GM23338 (cell line): ENCODE measurements at regions not wholly inside any gene's neighbourhood (a gene's known extent, or its start where the extent isn't known, plus 50 kb on each side); places are given as distances from the start of the nearest gene placed in this dataset.

Experiments used
- ATAC-seq: fragments of 200-7000 bp; cut with Tn5 transposase; 3 replicates; pipeline ENCODE4 v1.9.1; 2020
- DNase-seq: peaks from one replicate; pipeline ENCODE4 v3.0.0-alpha.2; 2015; ENCODE audit warnings: low spot score
- H2AFZ ChIP-seq: fragments of 200-600 bp; sonication (generic); 2 replicates; pipeline ENCODE4 v1.8.0; 2016; ENCODE audit warnings: antibody characterized with exemption, mild to moderate bottlenecking, moderate library complexity
- H3F3A ChIP-seq: fragments of 200-600 bp; sonication (generic); replicated peaks from 2 replicates; pipeline ENCODE4 v1.8.0; 2017; ENCODE audit warnings: antibody characterized with exemption, mixed run types, low read depth
- H3K27ac ChIP-seq: fragments of 200-600 bp; sonication (generic); 2 replicates; pipeline ENCODE4 v1.6.1; 2016; ENCODE audit warnings: low read depth
- H3K27me3 ChIP-seq: fragments of 200-600 bp; sonication (generic); 2 replicates; pipeline ENCODE4 v1.8.0; 2016; ENCODE audit warnings: mild to moderate bottlenecking, mixed run types, moderate library complexity; ENCODE audit not compliant: insufficient read depth
- H3K36me3 ChIP-seq: fragments of 200-600 bp; sonication (generic); 2 replicates; pipeline ENCODE4 v1.8.0; 2016; ENCODE audit warnings: mild to moderate bottlenecking; ENCODE audit not compliant: insufficient read depth
- H3K4me1 ChIP-seq: fragments of 200-600 bp; sonication (generic); 2 replicates; pipeline ENCODE4 v1.8.0; 2016; ENCODE audit warnings: mild to moderate bottlenecking, moderate library complexity; ENCODE audit not compliant: insufficient read depth
- H3K4me2 ChIP-seq: fragments of 200-600 bp; sonication (generic); 2 replicates; pipeline ENCODE4 v1.7.1; 2017; ENCODE audit warnings: mixed run types
- H3K4me3 ChIP-seq: fragments of 200-600 bp; sonication (generic); 2 replicates; pipeline ENCODE4 v1.6.1; 2016; ENCODE audit warnings: mixed run types
- H3K79me2 ChIP-seq: fragments of 200-600 bp; sonication (generic); replicated peaks from 2 replicates; pipeline ENCODE4 v1.8.0; 2017; ENCODE audit warnings: mild to moderate bottlenecking; ENCODE audit not compliant: insufficient read depth
- H3K9me2 ChIP-seq: fragments of 200-600 bp; sonication (generic); 2 replicates; pipeline ENCODE4 v1.8.0; 2017; ENCODE audit not compliant: insufficient read depth
- H4K20me1 ChIP-seq: fragments of 200-600 bp; sonication (generic); replicated peaks from 2 replicates; pipeline ENCODE4 v1.8.0; 2017; ENCODE audit warnings: mild to moderate bottlenecking; ENCODE audit not compliant: insufficient read depth
- H3K27ac Mint-ChIP-seq: 2 replicates; pipeline ENCODE4 v1.8.0; 2020; ENCODE audit warnings: inconsistent platforms, mild to moderate bottlenecking, moderate library complexity, mixed read lengths
- H3K27me3 Mint-ChIP-seq: 3 replicates; pipeline ENCODE4 v1.8.0; 2022; ENCODE audit warnings: low read depth, mild to moderate bottlenecking, moderate library complexity, mixed read lengths, inconsistent platforms; ENCODE audit not compliant: insufficient read depth, poor library complexity
- H3K36me3 Mint-ChIP-seq: 3 replicates; pipeline ENCODE4 v1.8.0; 2021; ENCODE audit warnings: low read depth, mild to moderate bottlenecking, inconsistent platforms, moderate library complexity, mixed read lengths
- H3K4me1 Mint-ChIP-seq: 3 replicates; pipeline ENCODE4 v1.8.0; 2020; ENCODE audit warnings: mild to moderate bottlenecking, inconsistent platforms, mixed read lengths
- H3K4me3 Mint-ChIP-seq: 3 replicates; pipeline ENCODE4 v1.8.0; 2021; ENCODE audit warnings: moderate library complexity, mild to moderate bottlenecking, inconsistent platforms, mixed read lengths
- H3K9me3 Mint-ChIP-seq: 3 replicates; pipeline ENCODE4 v1.8.0; 2020; ENCODE audit warnings: moderate library complexity, mild to moderate bottlenecking, inconsistent platforms, mixed read lengths
- CREB1 ChIP-seq: fragments of 250-450 bp; sonication (Bioruptor Pico); IDR thresholded peaks from 2 replicates; pipeline ENCODE4 v1.5.0; 2020; ENCODE audit warnings: low read depth, mild to moderate bottlenecking, moderate library complexity
- CTCF ChIP-seq, 2 experiments: fragments of 200-600 bp in 1 of 2; sonication (generic) in 1 of 2; conservative IDR thresholded peaks; 2 replicates each; pipeline versions ENCODE4 v1.5.1 to v1.6.1; 2016 to 2017; ENCODE audit warnings: antibody characterized with exemption in 2 of 2, low read depth in 2 of 2, mild to moderate bottlenecking in 2 of 2, moderate library complexity in 1 of 2
- ETS1 ChIP-seq: IDR thresholded peaks from 2 replicates; pipeline ENCODE4 v1.6.1; 2016; ENCODE audit warnings: antibody characterized with exemption
- EZH2 ChIP-seq: fragments of 200-600 bp; sonication (generic); IDR thresholded peaks from one replicate; pipeline ENCODE4 v1.8.0; 2017; ENCODE audit warnings: antibody characterized with exemption, mild to moderate bottlenecking, low read depth; ENCODE audit not compliant: unreplicated experiment
- EZH2phosphoT487 ChIP-seq: fragments of 200-600 bp; sonication (generic); IDR thresholded peaks from one replicate; pipeline ENCODE4 v1.8.1; 2018; ENCODE audit warnings: antibody characterized with exemption; ENCODE audit not compliant: unreplicated experiment
- JUNB ChIP-seq: IDR thresholded peaks from one replicate; pipeline ENCODE4 v1.6.1; 2016; ENCODE audit warnings: antibody characterized with exemption; ENCODE audit not compliant: unreplicated experiment
- NANOG ChIP-seq: IDR thresholded peaks from 2 replicates; pipeline ENCODE4 v1.6.1; 2016; ENCODE audit warnings: antibody characterized with exemption, borderline replicate concordance
- POLR2AphosphoS5 ChIP-seq: IDR thresholded peaks from 2 replicates; pipeline ENCODE4 v1.6.1; 2016; ENCODE audit warnings: antibody characterized with exemption, low read depth
- REST ChIP-seq: IDR thresholded peaks from one replicate; pipeline ENCODE4 v1.6.1; 2018; ENCODE audit warnings: antibody characterized with exemption; ENCODE audit not compliant: unreplicated experiment
- STAT1 ChIP-seq: IDR thresholded peaks from one replicate; pipeline ENCODE4 v1.6.1; 2016; ENCODE audit warnings: antibody characterized with exemption; ENCODE audit not compliant: unreplicated experiment
- ZNF114 ChIP-seq: fragments of 250-450 bp; sonication (Bioruptor Pico); IDR thresholded peaks from 2 replicates; pipeline ENCODE4 v1.5.0; 2020; ENCODE audit warnings: mild to moderate bottlenecking, moderate library complexity
- ZNF331 ChIP-seq: fragments of 250-450 bp; sonication (Bioruptor Pico); IDR thresholded peaks from 2 replicates; pipeline ENCODE4 v1.5.0; 2020; ENCODE audit warnings: low read depth, mild to moderate bottlenecking, moderate library complexity
- ZNF462 ChIP-seq: fragments of 250-450 bp; sonication (Bioruptor Pico); IDR thresholded peaks from 2 replicates; pipeline ENCODE4 v1.5.0; 2020; ENCODE audit warnings: mild to moderate bottlenecking, moderate library complexity

- Histone ChIP-seq H3K4me2 (no peak overlapping the region), H3K27ac (no peak overlapping the region), H2AFZ (no peak overlapping the region), H3K4me1 (peaks cover 4% of the 10 kb centered on the region; the same call in 1 of the 2 replicates), H3K79me2 (no peaks in the 10 kb centered on the region), H3K9me2 (peaks cover 12% of the 10 kb centered on the region; the same call in 1 of the 2 replicates), H3F3A (no peaks in the 10 kb centered on the region), H4K20me1 (no peaks in the 10 kb centered on the region), H3K4me3 (no peak overlapping the region), H3K36me3 (no peaks in the 10 kb centered on the region), H3K27me3 (no peaks in the 10 kb centered on the region)
- Mint-ChIP-seq H3K27ac (no peak overlapping the region), H3K4me1 (peaks cover 4% of the 10 kb centered on the region; the same call in 2 of the 3 replicates), H3K4me3 (no peak overlapping the region), H3K27me3 (peaks cover 2% of the 10 kb centered on the region), H3K36me3 (no peaks in the 10 kb centered on the region), H3K9me3 (no peaks in the 10 kb centered on the region)
- TF ChIP-seq STAT1 (no peak), NANOG (no peak), EZH2phosphoT487 (no peak), REST (no peak), ETS1 (no peak), ZNF462 (CRISPR knock-in tag) (no peak), EZH2 (no peak), CREB1 (CRISPR knock-in tag) (no peak), CTCF (conservative IDR thresholded peaks at IDR 0.05; ENCODE audit: low read depth in 2 of 2) (no peak), ZNF114 (CRISPR knock-in tag) (no peak), ZNF331 (no peak), JUNB (no peak), POLR2AphosphoS5 (no peak)
- ATAC-seq, result no peak
- DNase-seq, result no peak
Measured at GRCh38 chr6:146898888-146899227, 300.1 kb downstream of the ADGB start.
